DOHH2 (cell line): ENCODE measurements at regions not wholly inside any gene's neighbourhood (a gene's known extent, or its start where the extent isn't known, plus 50 kb on each side); places are given as distances from the start of the nearest gene placed in this dataset.

Experiments
- CTCF ChIP-seq: fragments of 200-600 bp; sonication (generic); IDR thresholded peaks from one replicate; pipeline ENCODE4 v1.5.1; 2014; ENCODE audit warnings: antibody characterized with exemption, mild to moderate bottlenecking, low read depth, low read length; ENCODE audit not compliant: poor library complexity, severe bottlenecking
- EZH2phosphoT487 ChIP-seq: fragments of 200-600 bp; sonication (generic); IDR thresholded peaks from 2 replicates; pipeline ENCODE4 v1.6.1; 2017; ENCODE audit warnings: borderline replicate concordance, mild to moderate bottlenecking, antibody characterized with exemption, low read length, moderate library complexity, mixed read lengths

- TF ChIP-seq CTCF (no peak), EZH2phosphoT487 (no peak)
Observed at GRCh38 chrX:42102586-42103282, 179.4 kb upstream of the CASK start.
